IPS-NIHi7 (cell line): ENCODE measurements at regions not wholly inside any gene's neighbourhood (a gene's known extent, or its start where the extent isn't known, plus 50 kb on each side); places are given as distances from the start of the nearest gene placed in this dataset.
"Not testable (repeated sequence)": the region's sequence is repeated elsewhere in the genome, so short reads cannot be mapped to it uniquely, and the experiment has no call there.

ENCODE experiments used
- DNase-seq: peaks from one replicate; pipeline ENCODE4 v3.0.0; 2012; ENCODE audit warnings: mixed read lengths; ENCODE audit errors: extremely low spot score

- DNase-seq: no peak
Measured at GRCh38 chr5:154620411-154620810, 134.8 kb upstream of the LARP1 start.

DNA sequence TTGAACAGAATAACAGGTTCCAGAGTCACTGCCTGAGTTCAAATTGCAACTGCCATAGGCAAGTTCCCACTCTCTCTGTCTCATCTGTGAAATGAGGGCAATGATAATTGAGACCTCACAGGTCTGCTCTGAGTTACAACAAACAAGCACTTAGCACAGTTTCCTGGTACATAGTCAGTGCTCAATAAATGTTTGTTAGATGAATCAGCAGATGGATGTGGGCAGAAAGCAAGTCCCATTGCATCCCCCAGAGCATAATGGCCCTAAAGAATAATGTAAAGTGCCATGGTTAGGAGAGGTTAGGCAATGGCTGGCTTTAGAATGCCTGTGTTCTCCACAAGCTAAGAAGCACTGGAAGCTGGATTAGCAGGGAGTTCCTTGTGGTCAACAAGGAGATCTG is 136.5 kb upstream of the LARP1 start:
- no peak for DNase-seq

- no peak for DNase-seq
Measured at GRCh38 chr5:154614595-154614994, 136.6 kb upstream of the HAND1 start.

- DNase-seq: no peak
Measured at GRCh38 chr5:154614125-154614524, 136.1 kb upstream of the HAND1 start.

- DNase-seq: no peak
Measured at GRCh38 chr5:154612666-154613065, 134.6 kb upstream of the HAND1 start.

- peak; percentile 56 for DNase-seq
Measured at GRCh38 chr5:154611341-154611767, 133.3 kb upstream of the HAND1 start.

DNA sequence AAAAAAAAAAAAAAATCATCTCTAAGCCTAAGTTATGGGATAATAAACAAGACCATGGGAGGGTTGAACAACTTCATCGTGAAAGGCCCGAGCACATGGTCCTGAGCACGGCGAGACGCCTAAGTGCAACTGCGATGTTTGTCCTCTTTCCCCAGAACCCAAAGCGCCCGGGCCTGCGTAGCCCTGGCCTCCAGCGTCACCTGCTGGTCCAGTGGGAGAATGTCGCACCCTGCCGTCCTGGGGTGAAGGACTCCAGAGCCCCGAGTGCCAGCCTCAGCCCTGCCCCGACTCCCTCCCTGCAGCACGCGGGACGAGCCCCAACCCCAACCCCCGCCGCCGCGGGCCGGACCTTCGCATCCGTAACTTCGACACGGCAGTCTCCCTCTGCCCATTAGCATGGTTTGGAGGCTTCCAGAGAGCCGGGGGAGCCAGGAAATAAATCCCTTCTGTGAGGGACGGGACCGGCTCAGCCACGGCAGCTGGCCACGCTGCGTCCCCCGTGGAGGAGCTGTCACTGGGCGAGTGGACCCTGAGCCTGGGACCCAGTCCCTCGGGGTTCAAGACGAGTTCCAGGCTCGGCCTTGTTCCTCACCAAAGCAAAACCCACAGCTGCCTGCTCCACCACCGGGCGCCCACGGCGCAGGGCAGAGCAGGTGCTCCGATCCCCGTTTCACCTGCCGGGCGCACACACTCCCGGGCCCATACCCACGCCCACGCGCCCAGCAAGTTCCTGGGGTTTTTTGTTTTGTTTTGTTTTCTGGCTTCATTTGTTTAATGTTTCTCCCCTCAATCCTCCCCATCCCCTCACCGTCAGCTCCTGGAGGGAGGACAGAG is 132.5 kb upstream of the HAND1 start:
- peak; percentile 92 for DNase-seq

DNA sequence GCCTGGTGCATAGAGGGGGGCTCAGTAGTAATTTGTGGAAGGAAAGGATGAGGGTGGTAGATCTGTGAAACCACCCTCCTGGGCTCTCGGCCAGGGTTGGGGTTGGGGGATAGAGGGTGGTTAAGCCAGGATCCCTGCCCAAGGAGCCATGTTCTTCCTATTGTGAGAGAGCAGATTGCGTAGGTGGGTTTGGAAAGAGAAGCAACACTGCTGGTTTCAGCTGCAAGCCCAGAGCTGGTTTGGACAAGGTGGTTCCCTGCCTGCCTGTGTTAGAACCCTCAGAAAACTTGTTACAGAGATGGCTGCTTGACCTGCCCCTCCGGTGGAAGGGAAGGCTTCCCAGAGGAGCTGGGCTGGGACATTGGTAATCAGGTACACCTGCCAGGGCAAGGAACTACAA is 131.2 kb upstream of the HAND1 start:
- DNase-seq: no peak

- peak; percentile 61 for DNase-seq
Measured at GRCh38 chr5:154608531-154609011, 130.5 kb upstream of the HAND1 start.

GRCh38 chr5:154607746-154608145 is 129.7 kb upstream of the HAND1 start:
- DNase-seq: no peak

DNA sequence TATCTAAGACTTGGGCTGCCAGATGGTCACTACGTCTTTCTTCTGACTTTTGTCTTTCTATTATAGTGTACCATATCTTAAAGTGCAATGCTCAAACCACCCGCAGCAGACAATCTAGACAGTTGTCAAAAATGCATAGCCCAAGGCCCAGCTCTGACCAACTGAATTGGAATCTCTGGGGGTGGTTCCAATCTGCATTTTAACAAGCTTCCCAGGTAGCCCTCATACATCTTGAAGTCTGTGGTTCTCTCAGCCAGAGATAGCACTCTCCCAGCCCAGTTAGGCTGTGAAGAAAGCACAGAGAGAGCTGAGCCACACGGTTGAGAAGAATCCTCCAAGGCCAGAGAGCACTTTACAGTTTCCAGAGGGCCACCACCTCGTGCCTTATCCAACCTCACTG is 128.2 kb upstream of the HAND1 start:
- DNase-seq: no peak

DNA sequence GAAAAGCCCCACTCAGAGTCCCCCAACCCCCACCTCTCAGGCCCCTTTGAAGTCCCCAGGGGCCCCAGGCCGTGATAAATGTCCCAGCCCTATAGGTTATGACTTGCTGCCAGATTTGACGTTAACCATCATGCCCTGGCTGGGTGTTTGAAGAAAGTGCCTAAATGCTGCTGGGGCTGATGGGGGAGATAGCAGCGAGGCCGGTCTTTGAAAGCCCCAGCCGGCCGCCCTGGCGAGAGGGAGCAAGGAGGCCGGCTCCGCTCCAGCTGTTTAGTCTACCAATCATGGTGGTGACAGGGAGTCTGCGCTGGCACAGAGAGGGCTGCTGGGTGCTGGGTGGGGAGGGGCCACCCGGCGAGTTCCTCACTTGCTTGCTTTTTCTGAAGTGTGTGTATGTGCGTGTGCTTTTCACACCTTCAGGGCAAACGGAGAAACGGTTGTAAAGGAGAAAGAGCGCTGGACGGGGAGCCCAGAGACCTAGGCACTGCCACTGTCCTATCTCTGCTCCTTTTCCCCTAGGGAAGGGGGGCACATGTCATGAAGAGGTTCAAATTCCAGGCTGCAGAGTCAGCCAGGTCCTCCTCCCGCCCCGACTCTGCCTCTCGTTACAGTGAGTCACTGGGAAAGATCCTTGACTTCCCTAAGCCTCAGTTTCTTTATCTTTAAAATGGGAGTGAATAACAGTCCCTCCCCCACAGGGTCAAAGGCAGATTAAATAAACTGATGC is 126.1 kb upstream of the HAND1 start:
- DNase-seq: peak; percentile 78

DNA sequence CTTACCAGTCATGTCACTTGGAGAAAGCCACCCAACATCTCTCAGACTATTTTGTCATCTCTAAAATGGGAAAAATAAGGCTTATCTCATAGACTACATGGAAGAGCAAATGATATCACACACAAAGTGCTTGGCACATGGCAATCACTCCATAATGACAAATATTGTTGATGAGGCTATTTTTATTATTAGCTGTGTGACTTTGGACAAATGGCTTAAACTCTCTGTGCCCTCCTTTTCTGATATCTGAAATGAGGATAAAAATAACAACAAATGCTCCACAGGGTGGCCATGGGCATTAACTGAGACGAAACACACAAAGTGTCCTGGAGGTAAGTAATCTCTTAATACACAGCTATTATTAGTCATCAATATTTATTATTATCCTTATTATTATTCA is 125.5 kb upstream of the HAND1 start:
- no peak for DNase-seq

DNA sequence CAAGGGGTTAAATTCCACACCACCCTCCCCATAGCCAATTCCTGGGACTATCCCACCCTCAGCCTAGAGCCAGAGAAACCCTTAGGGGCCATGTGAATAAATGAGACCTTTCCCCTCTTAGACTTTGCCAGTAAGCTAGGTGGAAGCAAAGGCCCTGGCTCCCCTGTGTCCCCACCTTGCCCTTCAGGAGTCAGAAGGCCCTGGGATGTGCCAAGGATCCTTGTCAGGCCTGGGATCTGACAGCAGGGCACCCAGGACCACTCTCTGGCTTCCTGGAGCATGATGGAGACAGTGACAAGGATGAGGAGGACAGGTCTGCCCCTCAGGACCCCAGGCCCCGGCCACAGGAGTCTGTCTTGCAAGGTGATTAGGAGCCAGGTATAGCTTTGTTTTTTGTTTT is 125.0 kb upstream of the HAND1 start:
- DNase-seq: no peak

GRCh38 chr5:154601014-154601413 is 123.0 kb upstream of the HAND1 start:
- DNase-seq: no peak

- DNase-seq: no peak
Measured at GRCh38 chr5:154598021-154598420, 120.0 kb upstream of the HAND1 start.

GRCh38 chr5:154596844-154597243 is 118.8 kb upstream of the HAND1 start:
- DNase-seq: not testable (repeated sequence)

- DNase-seq: no peak
Measured at GRCh38 chr5:154595662-154596061, 117.6 kb upstream of the HAND1 start.

DNA sequence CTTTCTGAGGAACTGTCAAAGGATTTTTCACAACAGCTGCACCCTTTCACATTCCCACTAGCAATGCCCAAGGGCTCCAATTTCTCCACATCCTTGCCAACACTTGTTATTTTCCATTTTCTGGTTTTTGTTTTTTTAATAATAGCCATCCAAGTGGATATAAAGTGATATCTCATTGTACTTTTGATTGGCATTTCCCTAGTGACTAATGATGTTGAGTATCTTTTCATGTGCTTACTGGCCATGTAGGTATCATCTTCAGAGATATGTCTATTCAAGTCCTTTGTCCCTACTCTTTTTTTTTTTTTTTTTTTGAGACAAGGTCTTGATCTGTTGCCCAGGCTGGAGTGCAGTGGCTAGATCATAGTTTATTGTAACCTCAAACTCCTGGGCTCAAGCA is 115.8 kb upstream of the HAND1 start:
- no peak for DNase-seq

DNA sequence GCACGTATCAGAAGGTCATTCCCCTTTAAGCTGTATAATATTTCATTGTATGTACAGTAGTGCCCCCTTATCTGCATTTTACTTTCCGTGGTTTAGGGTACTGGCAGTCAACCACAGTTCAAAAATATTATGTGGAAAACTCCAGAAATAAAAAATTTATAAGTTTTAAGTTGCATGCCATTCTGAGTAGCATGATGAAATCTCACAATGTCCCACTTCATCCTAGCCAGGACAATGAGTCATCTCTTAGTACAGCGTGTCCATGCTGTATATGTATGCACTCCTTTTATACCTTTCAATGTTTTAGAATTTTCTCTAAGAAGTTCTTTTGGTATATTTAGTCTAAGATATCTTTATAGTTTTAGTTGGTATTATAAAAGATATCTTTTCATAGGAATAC is 115.0 kb upstream of the HAND1 start:
- no peak for DNase-seq

DNA sequence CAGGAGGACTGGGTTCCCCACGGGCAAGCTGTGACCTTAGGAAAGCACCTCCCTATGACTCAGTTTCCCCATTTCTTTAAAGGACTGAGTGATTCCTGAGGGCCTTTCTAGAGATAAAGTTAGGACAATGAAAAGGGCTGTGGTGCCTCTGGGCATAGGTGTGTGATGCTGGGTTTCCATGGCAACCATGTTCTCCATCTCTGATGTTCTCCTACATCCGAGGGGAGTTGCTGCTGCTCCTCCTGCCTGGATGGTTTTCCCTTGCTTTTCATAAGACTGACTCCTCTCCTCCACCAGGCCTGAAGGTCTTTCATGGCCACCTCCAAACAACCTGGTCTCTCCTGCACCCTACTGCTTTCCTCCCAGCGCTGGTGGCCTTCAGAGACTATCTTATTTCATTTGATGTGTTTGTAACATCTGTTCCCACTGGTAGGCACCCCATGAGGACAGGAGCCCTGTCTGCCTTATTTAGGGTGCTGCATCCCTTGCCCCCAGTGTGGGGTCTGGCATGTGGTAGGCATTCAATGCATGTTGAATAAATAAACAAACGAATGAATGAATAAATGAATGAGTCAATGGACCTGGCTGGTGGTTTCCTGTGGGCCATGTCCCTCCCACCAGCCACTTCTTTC is 112.2 kb upstream of the HAND1 start:
- no peak for DNase-seq

GRCh38 chr5:154589511-154589910 is 111.5 kb upstream of the HAND1 start:
- no peak for DNase-seq
